ENCODE measurements at regions not wholly inside any gene's neighbourhood (a gene's known extent, or its start where the extent isn't known, plus 50 kb on each side); places are given as distances from the start of the nearest gene placed in this dataset.

GRCh38 chr3:5272387-5272786 lies 84.9 kb downstream of the EDEM1 start:
- TF ChIP-seq RAD21 (CRISPR knock-in tag; conservative IDR thresholded peaks at IDR 0.05 in 1 of 2, IDR thresholded peaks at IDR 0.05 in 1 of 2) (no peak), SETDB1 (IDR thresholded peaks at IDR 0.05; ENCODE audit: low read length) (no peak), BRCA1 (IDR thresholded peaks at IDR 0.05) (no peak), BRCA1 (CRISPR knock-in tag; IDR thresholded peaks at IDR 0.05) (no peak), TCFL5 (CRISPR knock-in tag; conservative IDR thresholded peaks at IDR 0.05) (no peak), E2F5 (CRISPR knock-in tag; IDR thresholded peaks at IDR 0.05) (no peak), CTCF (IDR thresholded peaks at IDR 0.05 in 2 of 3, conservative IDR thresholded peaks at IDR 0.05 in 1 of 3; ENCODE audit: insufficient read depth in 2 of 3, low read depth in 1 of 3, low read length in 3 of 3) (no peak), PTTG1 (tag; IDR thresholded peaks at IDR 0.05; ENCODE audit: low read depth) (no peak), POLR2AphosphoS5 (IDR thresholded peaks at IDR 0.05; ENCODE audit: control insufficient read depth, insufficient read depth, low read depth, low read length) (no peak), RUNX1 (IDR thresholded peaks at IDR 0.05; ENCODE audit: low read depth) (no peak), BRF1 (IDR thresholded peaks at IDR 0.05; ENCODE audit: borderline replicate concordance, extremely low read depth, insufficient read length) (no peak), FOXJ3 (CRISPR knock-in tag; IDR thresholded peaks at IDR 0.05) (no peak)
